ENCODE measurements at regions not wholly inside any gene's neighbourhood (a gene's known extent, or its start where the extent isn't known, plus 50 kb on each side); places are given as distances from the start of the nearest gene placed in this dataset.

- TF ChIP-seq, protein P1, sequence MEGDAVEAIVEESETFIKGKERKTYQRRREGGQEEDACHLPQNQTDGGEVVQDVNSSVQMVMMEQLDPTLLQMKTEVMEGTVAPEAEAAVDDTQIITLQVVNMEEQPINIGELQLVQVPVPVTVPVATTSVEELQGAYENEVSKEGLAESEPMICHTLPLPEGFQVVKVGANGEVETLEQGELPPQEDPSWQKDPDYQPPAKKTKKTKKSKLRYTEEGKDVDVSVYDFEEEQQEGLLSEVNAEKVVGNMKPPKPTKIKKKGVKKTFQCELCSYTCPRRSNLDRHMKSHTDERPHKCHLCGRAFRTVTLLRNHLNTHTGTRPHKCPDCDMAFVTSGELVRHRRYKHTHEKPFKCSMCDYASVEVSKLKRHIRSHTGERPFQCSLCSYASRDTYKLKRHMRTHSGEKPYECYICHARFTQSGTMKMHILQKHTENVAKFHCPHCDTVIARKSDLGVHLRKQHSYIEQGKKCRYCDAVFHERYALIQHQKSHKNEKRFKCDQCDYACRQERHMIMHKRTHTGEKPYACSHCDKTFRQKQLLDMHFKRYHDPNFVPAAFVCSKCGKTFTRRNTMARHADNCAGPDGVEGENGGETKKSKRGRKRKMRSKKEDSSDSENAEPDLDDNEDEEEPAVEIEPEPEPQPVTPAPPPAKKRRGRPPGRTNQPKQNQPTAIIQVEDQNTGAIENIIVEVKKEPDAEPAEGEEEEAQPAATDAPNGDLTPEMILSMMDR (IDR thresholded peaks at IDR 0.05) = no peak
- TF ChIP-seq POLR2A (IDR thresholded peaks at IDR 0.05) = no peak
These were observed 441.9 kb upstream of the ID4 start for GRCh38 chr6:19395316-19395715.
